ENCODE measurements at regions not wholly inside any gene's neighbourhood (a gene's known extent, or its start where the extent isn't known, plus 50 kb on each side); places are given as distances from the start of the nearest gene placed in this dataset. TPM values are rescaled to one million over a fixed set of nuclear protein-coding genes. Genes with fewer than 3 reads are reported as not detected.
A peak's percentile ranks its signal among the peaks of the same experiment; 100 is the strongest.

GRCh38 chr6:1554476-1555310 is 55.0 kb upstream of the FOXC1 start:
- peak; percentile 20 to 70 (median 46) for TF ChIP-seq CTCF (IDR thresholded peaks at IDR 0.05)
- TF ChIP-seq POLR2A (IDR thresholded peaks at IDR 0.05), result no peak
- TF ChIP-seq POLR2AphosphoS5 (IDR thresholded peaks at IDR 0.05; ENCODE audit: insufficient read depth in 1 of 2, low read depth in 1 of 2), result no peak
- intact Hi-C loops (cut with DNase I), result no loop called here
- Histone ChIP-seq H3K4me1 (peaks cover 8% of the 10 kb centered on the region), H3K9me3 (no peaks in the 10 kb centered on the region), H3K27me3 (no peaks in the 10 kb centered on the region), H3K27ac (peak overlapping the region; percentile 26), H3K4me3 (peak overlapping the region; percentile 49 to 53), H3K36me3 (no peaks in the 10 kb centered on the region)
- no peak for DNase-seq (ENCODE audit: extremely low spot score in 2 of 2)

- TF ChIP-seq CTCF (IDR thresholded peaks at IDR 0.05) (no peak), POLR2AphosphoS5 (IDR thresholded peaks at IDR 0.05; ENCODE audit: insufficient read depth in 1 of 2, low read depth in 1 of 2) (no peak), POLR2A (IDR thresholded peaks at IDR 0.05) (no peak)
- intact Hi-C loops (cut with DNase I), result no loop called here
Measured at GRCh38 chr6:1558388-1558787, 51.3 kb upstream of the FOXC1 start.

More at GRCh38 chr6:1558388-1558787, 51.3 kb upstream of the FOXC1 start:
- Histone ChIP-seq H3K36me3 (no peaks in the 10 kb centered on the region), H3K4me1 (peaks cover 8% of the 10 kb centered on the region), H3K4me3 (no peak overlapping the region), H3K27me3 (no peaks in the 10 kb centered on the region), H3K27ac (no peak overlapping the region), H3K9me3 (no peaks in the 10 kb centered on the region)
- DNase-seq (ENCODE audit: extremely low spot score in 2 of 2), result no peak

Small RNAs in the stretch of these regions (small RNA-seq; reads per million reads assigned to genes)
- not detected for gene RN7SL352P
